Karpas-422 (cell line): ENCODE measurements at regions not wholly inside any gene's neighbourhood (a gene's known extent, or its start where the extent isn't known, plus 50 kb on each side); places are given as distances from the start of the nearest gene placed in this dataset.

ENCODE experiments used
- DNase-seq: peaks from one replicate; pipeline ENCODE4 v3.0.0-alpha.2; 2015
- H2AFZ ChIP-seq: fragments of 200-600 bp; sonication (generic); 2 replicates; pipeline ENCODE4 v1.6.1; 2014; ENCODE audit warnings: antibody characterized with exemption, low read length, mixed read lengths
- H3K27ac ChIP-seq: fragments of 200-600 bp; sonication (generic); 2 replicates; pipeline ENCODE4 v1.5.1; 2014; ENCODE audit warnings: mild to moderate bottlenecking, low read length, moderate library complexity
- H3K27me3 ChIP-seq: fragments of 200-600 bp; sonication (generic); 2 replicates; pipeline ENCODE4 v1.6.1; 2014; ENCODE audit warnings: low read length, mixed read lengths
- H3K36me3 ChIP-seq: fragments of 200-600 bp; sonication (generic); 2 replicates; pipeline ENCODE4 v1.6.1; 2014; ENCODE audit warnings: low read length, mixed read lengths; ENCODE audit not compliant: insufficient read depth
- H3K4me1 ChIP-seq: fragments of 200-600 bp; sonication (generic); 2 replicates; pipeline ENCODE4 v1.6.1; 2014; ENCODE audit warnings: mild to moderate bottlenecking, low read length, mixed read lengths
- H3K4me2 ChIP-seq: fragments of 200-600 bp; sonication (generic); 2 replicates; pipeline ENCODE4 v1.6.1; 2014; ENCODE audit warnings: low read length, low read depth, mild to moderate bottlenecking; ENCODE audit not compliant: poor library complexity, severe bottlenecking
- H3K4me3 ChIP-seq: fragments of 200-600 bp; sonication (generic); 2 replicates; pipeline ENCODE4 v1.5.1; 2014; ENCODE audit warnings: mild to moderate bottlenecking, antibody characterized with exemption, low read length, mixed read lengths
- H3K79me2 ChIP-seq: fragments of 200-600 bp; sonication (generic); 2 replicates; pipeline ENCODE4 v1.6.1; 2014; ENCODE audit warnings: mild to moderate bottlenecking, low read length, mixed read lengths
- H3K9ac ChIP-seq: fragments of 200-600 bp; sonication (generic); 2 replicates; pipeline ENCODE4 v1.6.0; 2014; ENCODE audit warnings: low read length
- H3K9me2 ChIP-seq: fragments of 200-600 bp; sonication (generic), shearing (Covaris generic); replicated peaks from 2 replicates; pipeline ENCODE4 v1.6.0; 2014; ENCODE audit warnings: mild to moderate bottlenecking, low read length, moderate library complexity; ENCODE audit not compliant: insufficient read depth
- H3K9me3 ChIP-seq: fragments of 300-700, 200-600 bp; sonication (generic); 2 replicates; pipeline ENCODE4 v1.6.1; 2014; ENCODE audit warnings: low read length, mixed read lengths
- H4K20me1 ChIP-seq: fragments of 200-600 bp; sonication (generic); 2 replicates; pipeline ENCODE4 v1.6.1; 2014; ENCODE audit warnings: mild to moderate bottlenecking, antibody characterized with exemption, low read length, low read depth; ENCODE audit not compliant: insufficient read depth

DNA sequence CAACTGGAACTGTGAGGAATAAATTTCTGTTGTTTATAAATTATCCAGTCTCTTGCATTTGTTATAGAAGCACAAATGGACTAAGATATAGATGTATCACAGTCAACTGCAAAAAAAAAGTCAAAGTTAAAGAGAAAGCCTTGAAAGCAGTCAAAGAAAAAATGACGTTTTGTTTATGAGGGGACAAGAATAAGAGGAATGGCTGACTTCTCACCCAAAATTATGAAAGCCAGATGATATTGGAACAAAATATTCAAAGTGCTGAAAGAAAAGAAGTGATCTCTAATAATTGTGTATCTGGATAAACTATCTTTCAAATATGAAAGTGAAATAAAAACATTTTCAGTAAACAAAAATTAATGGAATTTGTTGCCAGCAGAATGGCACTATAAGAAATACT is 171.8 kb upstream of the IGF1R start:
- no peak overlapping the region for H3K27ac ChIP-seq
- no peak overlapping the region for H3K9ac ChIP-seq
- H3K4me1 ChIP-seq, result no peaks in the 10 kb centered on the region
- H2AFZ ChIP-seq, result no peak overlapping the region
- H3K4me3 ChIP-seq, result no peak overlapping the region
- no peaks in the 10 kb centered on the region for H3K36me3 ChIP-seq
- no peaks in the 10 kb centered on the region for H3K9me2 ChIP-seq
- H3K27me3 ChIP-seq, result no peaks in the 10 kb centered on the region
- DNase-seq, result no peak
- H3K4me2 ChIP-seq, result no peak overlapping the region
- H4K20me1 ChIP-seq, result no peaks in the 10 kb centered on the region
- H3K79me2 ChIP-seq, result no peaks in the 10 kb centered on the region
- H3K9me3 ChIP-seq, result no peaks in the 10 kb centered on the region

- no peaks in the 10 kb centered on the region for H3K36me3 ChIP-seq
- no peaks in the 10 kb centered on the region for H4K20me1 ChIP-seq
- no peak for DNase-seq
- H3K27me3 ChIP-seq, result no peaks in the 10 kb centered on the region
- no peak overlapping the region for H3K9ac ChIP-seq
- no peaks in the 10 kb centered on the region for H3K9me2 ChIP-seq
- no peaks in the 10 kb centered on the region for H3K79me2 ChIP-seq
- no peak overlapping the region for H3K4me2 ChIP-seq
- peaks cover 6% of the 10 kb centered on the region for H3K9me3 ChIP-seq
- H3K4me1 ChIP-seq, result no peaks in the 10 kb centered on the region
- no peak overlapping the region for H2AFZ ChIP-seq
- H3K4me3 ChIP-seq, result no peak overlapping the region
- H3K27ac ChIP-seq, result no peak overlapping the region
Observed at GRCh38 chr15:98480844-98481243, 167.5 kb upstream of the IGF1R start.

GRCh38 chr15:98483575-98484130 is 164.7 kb upstream of the IGF1R start:
- no peak for DNase-seq
- Histone ChIP-seq H3K4me3 (no peak overlapping the region), H3K4me2 (no peak overlapping the region), H3K4me1 (no peaks in the 10 kb centered on the region), H4K20me1 (no peaks in the 10 kb centered on the region), H3K9me3 (peaks cover 6% of the 10 kb centered on the region), H3K27ac (no peak overlapping the region), H3K79me2 (no peaks in the 10 kb centered on the region), H3K9ac (no peak overlapping the region), H2AFZ (no peak overlapping the region), H3K36me3 (no peaks in the 10 kb centered on the region), H3K9me2 (no peaks in the 10 kb centered on the region), H3K27me3 (no peaks in the 10 kb centered on the region)

DNA sequence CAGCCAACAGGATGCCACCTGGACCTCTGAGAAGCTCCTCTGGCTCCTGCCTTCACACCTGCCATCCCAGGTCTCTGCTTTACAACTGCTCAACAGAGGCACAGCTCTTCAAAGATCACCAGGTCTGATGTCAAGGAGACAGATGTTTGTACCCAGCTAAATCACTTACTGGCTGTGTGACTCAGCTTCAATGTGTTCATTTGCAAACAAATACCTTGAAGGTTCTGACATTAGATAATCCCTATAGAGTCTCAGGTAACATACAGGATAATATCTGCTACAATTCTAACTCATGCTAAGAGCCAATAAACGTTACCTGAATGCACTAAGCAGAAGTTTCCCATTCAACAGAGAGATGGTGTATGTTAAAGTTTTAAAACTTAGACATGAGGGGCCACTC is 163.4 kb upstream of the IGF1R start:
- H2AFZ ChIP-seq, result no peak overlapping the region
- H3K4me1 ChIP-seq, result no peaks in the 10 kb centered on the region
- H4K20me1 ChIP-seq, result no peaks in the 10 kb centered on the region
- H3K27ac ChIP-seq, result no peak overlapping the region
- no peaks in the 10 kb centered on the region for H3K27me3 ChIP-seq
- peaks cover 6% of the 10 kb centered on the region for H3K9me3 ChIP-seq
- H3K4me2 ChIP-seq, result no peak overlapping the region
- H3K36me3 ChIP-seq, result no peaks in the 10 kb centered on the region
- peaks cover 2% of the 10 kb centered on the region; the same call in 1 of the 2 replicates for H3K9me2 ChIP-seq
- DNase-seq, result no peak
- H3K79me2 ChIP-seq, result no peaks in the 10 kb centered on the region
- H3K9ac ChIP-seq, result no peak overlapping the region
- H3K4me3 ChIP-seq, result no peak overlapping the region

- H3K36me3 ChIP-seq, result no peaks in the 10 kb centered on the region
- no peaks in the 10 kb centered on the region for H3K4me1 ChIP-seq
- H3K27me3 ChIP-seq, result no peaks in the 10 kb centered on the region
- H3K9me2 ChIP-seq, result peaks cover 6% of the 10 kb centered on the region; the same call in 1 of the 2 replicates
- H3K27ac ChIP-seq, result no peak overlapping the region
- no peaks in the 10 kb centered on the region for H3K79me2 ChIP-seq
- H3K9me3 ChIP-seq, result peaks cover 6% of the 10 kb centered on the region
- H4K20me1 ChIP-seq, result no peaks in the 10 kb centered on the region
- H3K4me3 ChIP-seq, result no peak overlapping the region
- H3K4me2 ChIP-seq, result no peak overlapping the region
- H2AFZ ChIP-seq, result no peak overlapping the region
- H3K9ac ChIP-seq, result no peak overlapping the region
- DNase-seq, result no peak
Observed at GRCh38 chr15:98485451-98485850, 162.9 kb upstream of the IGF1R start.

GRCh38 chr15:98493966-98494511 is 154.3 kb upstream of the IGF1R start:
- Histone ChIP-seq H3K9ac (no peak overlapping the region), H3K27ac (no peak overlapping the region), H3K27me3 (0 out of 2 replicates have a peak, but pooled peaks cover 3% of the 10 kb centered on the region), H2AFZ (no peak overlapping the region), H3K9me3 (no peaks in the 10 kb centered on the region; the same call in 1 of the 2 replicates), H3K4me1 (no peaks in the 10 kb centered on the region), H4K20me1 (no peaks in the 10 kb centered on the region), H3K4me2 (no peak overlapping the region), H3K4me3 (no peak overlapping the region), H3K79me2 (no peaks in the 10 kb centered on the region), H3K36me3 (no peaks in the 10 kb centered on the region), H3K9me2 (peaks cover 6% of the 10 kb centered on the region; the same call in 1 of the 2 replicates)
- no peak for DNase-seq

DNA sequence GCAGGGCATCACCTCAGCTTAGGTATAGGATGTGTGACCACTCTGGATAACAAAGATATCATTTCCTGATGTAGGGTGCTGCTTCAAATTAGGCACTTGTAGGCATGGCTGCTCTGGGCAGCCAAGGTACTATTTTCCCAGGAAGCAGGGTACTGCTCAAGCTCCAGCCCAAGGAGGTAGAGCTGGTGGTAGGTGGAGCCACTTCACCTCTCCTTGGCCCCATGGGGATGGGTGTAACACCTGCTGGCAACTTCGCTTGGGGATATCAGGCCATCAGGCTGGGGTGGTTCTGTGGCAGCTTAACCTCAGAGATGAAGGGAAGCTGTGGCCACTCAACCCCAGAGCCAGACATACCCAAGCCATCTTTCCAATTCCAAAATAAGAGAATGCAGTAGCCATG is 147.1 kb upstream of the IGF1R start:
- no peak for DNase-seq
- Histone ChIP-seq H3K9me3 (peaks cover 3% of the 10 kb centered on the region; the same call in 1 of the 2 replicates), H3K27ac (no peak overlapping the region), H3K36me3 (no peaks in the 10 kb centered on the region), H4K20me1 (no peaks in the 10 kb centered on the region), H3K27me3 (0 out of 2 replicates have a peak, but pooled peaks cover 2% of the 10 kb centered on the region), H3K4me2 (no peak overlapping the region), H2AFZ (no peak overlapping the region), H3K4me3 (no peak overlapping the region), H3K79me2 (no peaks in the 10 kb centered on the region), H3K9ac (no peak overlapping the region), H3K4me1 (no peaks in the 10 kb centered on the region), H3K9me2 (no peaks in the 10 kb centered on the region)

DNA sequence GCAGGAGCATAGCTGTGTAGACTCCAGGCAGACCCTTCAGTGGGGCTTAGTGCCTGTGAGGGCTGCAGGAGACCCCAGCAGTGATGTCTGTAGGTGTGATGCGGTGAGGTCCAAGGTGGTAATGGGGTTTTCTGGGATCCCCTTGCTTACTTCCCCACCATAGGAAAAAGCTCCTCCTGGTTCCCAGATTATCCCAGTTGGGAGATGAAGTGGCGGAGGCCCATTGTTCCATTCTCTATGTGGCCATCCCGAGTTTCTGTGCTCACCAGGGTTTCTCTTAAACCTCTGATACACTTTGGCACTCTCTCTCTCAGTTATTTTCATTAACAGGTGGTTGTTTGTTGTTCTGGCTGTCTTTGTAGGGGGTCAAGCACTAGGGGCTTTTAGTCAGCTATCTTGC is 146.7 kb upstream of the IGF1R start:
- Histone ChIP-seq H2AFZ (no peak overlapping the region), H3K9ac (no peak overlapping the region), H3K4me1 (no peaks in the 10 kb centered on the region), H3K27ac (no peak overlapping the region), H3K9me2 (no peaks in the 10 kb centered on the region), H3K27me3 (0 out of 2 replicates have a peak, but pooled peaks cover 2% of the 10 kb centered on the region), H3K36me3 (no peaks in the 10 kb centered on the region), H4K20me1 (no peaks in the 10 kb centered on the region), H3K79me2 (no peaks in the 10 kb centered on the region), H3K9me3 (peaks cover 3% of the 10 kb centered on the region; the same call in 1 of the 2 replicates), H3K4me2 (no peak overlapping the region), H3K4me3 (no peak overlapping the region)
- DNase-seq, result no peak
